NK-92 treated with Interleukin-12 subunit alpha and Interleukin-12 subunit beta, amount 100 ng/mL, for 24 hours (cell line): ENCODE measurements at regions not wholly inside any gene's neighbourhood (a gene's known extent, or its start where the extent isn't known, plus 50 kb on each side); places are given as distances from the start of the nearest gene placed in this dataset.
"Not testable (repeated sequence)": the region's sequence is repeated elsewhere in the genome, so short reads cannot be mapped to it uniquely, and the experiment has no call there.

Experiments used
- DNase-seq: peaks from one replicate; lab custom pipeline; 2025; lab: John Stamatoyannopoulos, UW

GRCh38 chr6:14498748-14499147 lies 381.2 kb downstream of the CD83 start:
- no peak for DNase-seq

- DNase-seq, result no peak
These were observed 381.7 kb downstream of the CD83 start for GRCh38 chr6:14499309-14499708.

DNA sequence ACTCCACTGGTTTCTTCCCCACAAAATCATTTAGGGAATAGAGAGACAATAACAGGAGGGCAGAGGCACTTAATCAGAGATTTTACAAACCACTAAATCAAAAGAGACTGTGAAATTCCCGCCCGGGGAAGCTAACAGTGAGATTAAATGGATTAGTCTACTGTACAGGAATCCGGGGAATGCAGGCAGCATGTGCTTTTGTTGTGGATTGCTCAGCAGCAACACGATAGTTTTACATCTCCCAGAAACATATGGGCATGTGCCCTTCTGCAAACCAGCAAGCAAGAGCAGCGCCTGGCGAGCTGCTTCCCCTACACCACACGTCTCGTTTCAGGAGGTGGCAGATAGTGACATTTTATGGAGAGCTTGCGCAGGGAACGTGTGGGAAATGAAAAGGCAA lies 382.3 kb downstream of the CD83 start:
- DNase-seq, result no peak

DNA sequence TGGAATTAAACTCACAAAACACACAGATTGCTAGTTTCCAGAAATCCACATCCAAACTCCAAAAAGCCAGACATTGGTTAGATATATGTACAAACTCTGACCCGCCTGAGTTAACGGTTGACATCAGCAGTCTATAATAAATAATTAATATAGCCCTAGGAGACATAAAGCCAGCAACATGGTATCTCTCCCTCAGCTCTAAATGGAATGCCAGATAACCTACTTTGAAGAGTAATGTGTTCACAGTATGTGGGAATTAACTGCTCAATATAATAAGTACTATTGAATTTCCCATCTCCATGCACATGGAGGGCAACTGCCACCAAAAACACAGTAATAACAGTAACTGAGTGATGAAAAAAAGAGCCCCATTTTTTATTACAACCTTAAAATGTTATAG lies 383.2 kb downstream of the CD83 start:
- DNase-seq, result no peak

DNA sequence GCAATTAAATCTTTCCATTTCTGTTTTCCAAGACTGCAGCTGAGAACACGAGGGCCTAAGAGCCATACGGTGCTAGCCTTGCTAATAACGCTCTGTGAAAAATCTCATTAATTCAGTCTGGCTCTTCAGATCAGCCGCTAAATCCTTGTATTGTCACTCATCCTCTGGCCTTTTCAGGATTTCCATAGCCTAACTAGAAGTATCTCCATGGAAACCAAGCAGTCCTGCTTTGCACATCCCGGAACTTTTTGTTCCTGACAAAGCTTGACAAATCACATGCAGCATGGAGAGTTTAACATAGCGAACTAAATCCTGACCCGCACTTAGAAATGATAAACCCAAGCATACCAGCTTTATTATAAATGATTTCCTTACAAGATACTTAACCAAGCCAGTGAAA lies 383.7 kb downstream of the CD83 start:
- DNase-seq, result no peak

DNA sequence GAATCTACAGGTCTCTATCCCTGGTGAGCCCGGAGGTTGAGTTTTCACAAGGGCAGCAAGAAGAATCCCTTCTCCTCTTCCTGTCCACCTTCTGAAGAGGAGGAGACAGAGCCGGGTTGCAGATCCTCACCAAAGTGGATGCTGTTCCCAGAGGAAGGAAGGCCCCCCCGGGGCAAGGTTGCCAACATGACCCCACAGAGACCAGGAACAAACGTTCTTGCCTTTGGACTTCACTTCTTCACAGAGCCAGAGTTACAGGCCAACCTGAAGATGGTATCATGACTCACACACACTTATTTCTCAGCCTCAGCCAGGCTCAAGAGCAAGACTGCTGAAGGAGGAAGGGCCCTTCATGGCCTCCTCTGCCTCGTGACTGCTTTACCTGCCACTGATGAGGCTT lies 384.3 kb downstream of the CD83 start:
- no peak for DNase-seq

DNA sequence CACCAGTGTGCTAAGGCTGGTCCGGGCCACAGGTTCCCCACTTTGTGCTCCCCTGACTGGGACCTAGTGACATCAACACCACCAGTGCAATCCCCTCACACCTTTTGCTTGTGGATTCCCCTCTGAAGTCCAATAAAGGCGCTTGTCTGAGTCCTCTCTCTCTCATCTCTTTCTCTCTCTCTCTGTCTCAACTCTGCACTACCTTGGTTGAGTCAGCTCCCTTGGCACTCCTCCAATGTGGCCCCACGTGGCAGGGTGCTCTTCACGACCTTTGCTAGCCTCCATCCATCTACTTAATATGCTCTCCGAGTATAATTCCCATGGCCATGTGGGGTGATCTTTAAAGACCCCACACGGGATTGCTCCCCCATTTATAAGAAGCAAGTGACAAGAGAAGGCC lies 385.0 kb downstream of the CD83 start:
- no peak for DNase-seq

- DNase-seq, result no peak
These were observed 387.8 kb downstream of the CD83 start for GRCh38 chr6:14505401-14505800.

GRCh38 chr6:14506656-14507246 lies 389.2 kb downstream of the CD83 start:
- DNase-seq, result no peak

GRCh38 chr6:14509120-14509519 lies 391.5 kb downstream of the CD83 start:
- no peak for DNase-seq

DNA sequence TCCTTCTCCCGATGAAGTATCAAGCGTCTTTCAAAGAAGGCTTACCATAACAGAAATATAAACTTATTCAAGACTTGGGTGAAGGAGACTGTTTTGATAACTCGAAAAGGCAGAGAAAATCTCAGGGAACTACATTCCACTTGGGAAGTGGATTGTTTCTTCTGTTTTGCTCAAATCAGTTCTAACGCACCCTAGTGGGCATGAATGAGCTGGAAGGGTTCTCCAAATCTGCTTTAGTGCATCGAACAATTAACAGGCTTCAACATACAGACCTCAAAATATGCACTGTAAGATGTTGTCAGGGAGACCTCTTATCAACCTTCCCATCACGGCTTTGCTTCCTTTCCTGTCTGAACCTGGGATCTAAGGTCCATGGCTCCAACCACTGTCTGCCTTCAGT lies 392.5 kb downstream of the CD83 start:
- DNase-seq, result no peak

DNA sequence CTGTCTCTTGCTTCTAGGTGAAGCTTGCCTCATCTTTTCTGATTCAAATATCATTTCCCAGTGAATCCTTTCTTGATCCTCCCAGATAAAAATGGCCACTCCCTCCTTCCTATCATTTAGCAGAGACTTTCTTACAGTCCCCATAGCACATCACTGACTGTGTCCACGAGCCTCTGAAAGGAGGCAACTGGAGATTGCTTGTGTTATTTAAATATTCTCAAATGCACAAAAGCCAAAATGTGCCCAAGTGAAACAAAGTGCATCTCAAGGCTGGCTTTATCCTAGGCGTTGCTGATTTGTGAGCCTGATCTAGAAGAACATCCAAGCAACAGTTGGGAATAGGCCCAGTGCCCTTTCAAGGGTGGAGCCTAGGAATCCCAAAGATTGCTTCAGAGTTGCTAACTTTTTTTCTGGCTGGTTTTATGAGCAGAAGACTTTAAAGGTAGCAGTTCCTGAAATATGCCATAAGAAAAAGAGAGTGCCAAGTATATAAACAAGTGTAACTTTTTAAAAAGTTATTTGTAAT lies 393.6 kb downstream of the CD83 start:
- no peak for DNase-seq

DNA sequence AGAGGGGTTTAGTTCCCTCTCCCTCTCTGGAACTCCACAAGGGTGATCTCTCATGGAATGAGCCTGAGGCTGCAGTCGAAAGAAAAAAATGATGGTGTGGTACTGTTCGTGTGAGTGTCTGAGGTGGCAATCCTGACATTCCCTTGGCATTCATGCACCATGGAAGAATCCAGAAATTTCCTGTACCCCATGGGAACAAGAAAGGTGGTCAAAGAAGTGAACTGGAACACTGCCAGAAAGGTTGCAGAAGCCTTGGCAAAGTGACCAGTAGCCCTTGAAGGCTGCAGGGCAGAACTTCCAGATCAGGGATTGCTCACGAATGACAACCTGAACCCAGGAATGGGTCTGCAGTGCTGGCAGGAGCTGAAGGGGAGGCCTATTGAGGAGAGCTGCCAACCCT lies 394.7 kb downstream of the CD83 start:
- no peak for DNase-seq

GRCh38 chr6:14513496-14514393 lies 396.2 kb downstream of the CD83 start:
- no peak for DNase-seq

- no peak for DNase-seq
These were observed 399.4 kb downstream of the CD83 start for GRCh38 chr6:14516956-14517355.

GRCh38 chr6:14517516-14518105 lies 400.0 kb downstream of the CD83 start:
- DNase-seq, result no peak

- DNase-seq, result no peak
These were observed 401.1 kb downstream of the CD83 start for GRCh38 chr6:14518515-14519217.

- DNase-seq, result no peak
These were observed 402.5 kb downstream of the CD83 start for GRCh38 chr6:14520029-14520428.

GRCh38 chr6:14520536-14520935 lies 403.0 kb downstream of the CD83 start:
- no peak for DNase-seq

DNA sequence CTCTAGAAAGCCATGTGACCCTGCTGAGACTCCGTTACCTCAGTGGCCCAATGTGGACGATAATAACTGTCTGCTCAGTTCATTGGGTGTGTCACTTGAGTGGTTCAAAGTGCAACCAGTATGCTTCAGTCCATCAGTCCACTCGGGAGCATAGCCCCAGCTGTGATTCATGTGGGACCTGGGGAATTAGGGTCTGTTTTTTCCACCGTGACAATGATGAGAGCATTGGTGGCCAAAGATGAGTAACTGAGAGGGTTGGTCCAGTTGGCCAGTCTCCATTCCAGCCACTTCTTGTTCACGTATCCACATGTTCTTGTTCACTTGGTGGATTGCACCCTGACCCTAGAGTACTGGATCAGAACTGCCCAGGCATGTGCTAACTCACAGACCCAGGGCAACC lies 403.6 kb downstream of the CD83 start:
- no peak for DNase-seq

- DNase-seq, result not testable (repeated sequence)
These were observed 404.3 kb downstream of the CD83 start for GRCh38 chr6:14521861-14522260.

DNA sequence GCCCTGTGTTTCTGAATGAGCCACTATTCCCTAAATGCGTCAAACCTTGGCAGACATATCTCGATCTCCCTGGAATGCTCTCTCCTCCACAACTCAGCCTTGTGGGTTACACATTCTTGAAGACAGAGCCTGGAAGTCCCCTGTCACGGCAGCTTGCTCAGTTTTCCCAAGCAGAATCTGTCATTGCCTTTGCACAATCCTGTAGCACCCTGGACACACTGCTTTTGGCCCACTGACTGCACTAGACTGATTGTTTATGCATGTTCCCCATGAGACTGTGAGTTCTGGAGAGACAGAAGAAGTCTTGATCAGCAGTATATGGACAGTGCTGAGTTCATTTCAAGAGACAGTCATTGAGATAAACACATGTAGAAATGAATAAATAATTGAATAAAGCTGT lies 406.7 kb downstream of the CD83 start:
- no peak for DNase-seq
